HG02759 (cell line): ENCODE measurements at regions not wholly inside any gene's neighbourhood (a gene's known extent, or its start where the extent isn't known, plus 50 kb on each side); places are given as distances from the start of the nearest gene placed in this dataset.

Experiments used
- ATAC-seq: cut with Tn5 transposase; IDR thresholded peaks from one replicate; pipeline ENCODE4 v1.9.1; 2021; ENCODE audit warnings: mild to moderate bottlenecking, moderate library complexity; ENCODE audit not compliant: unreplicated experiment

GRCh38 chr12:34188974-34189373 is 166.7 kb downstream of the ALG10 start:
- ATAC-seq = no peak

- no peak for ATAC-seq
Observed at GRCh38 chr12:34190054-34190453, 167.8 kb downstream of the ALG10 start.

GRCh38 chr12:34198924-34199323 is 176.6 kb downstream of the ALG10 start:
- ATAC-seq = no peak

- no peak for ATAC-seq
Observed at GRCh38 chr12:34203866-34204620, 181.7 kb downstream of the ALG10 start.

- ATAC-seq = no peak
Observed at GRCh38 chr12:34204830-34205285, 182.6 kb downstream of the ALG10 start.

GRCh38 chr12:34205401-34205800 is 183.1 kb downstream of the ALG10 start:
- ATAC-seq = no peak

- ATAC-seq = no peak
Observed at GRCh38 chr12:34206061-34206785, 183.9 kb downstream of the ALG10 start.

GRCh38 chr12:34207858-34208257 is 185.6 kb downstream of the ALG10 start:
- ATAC-seq = no peak

GRCh38 chr12:34208331-34209258 is 186.3 kb downstream of the ALG10 start:
- ATAC-seq = no peak

- no peak for ATAC-seq
Observed at GRCh38 chr12:34209259-34209835, 187.1 kb downstream of the ALG10 start.

GRCh38 chr12:34210183-34210582 is 187.9 kb downstream of the ALG10 start:
- ATAC-seq = no peak

- ATAC-seq = no peak
Observed at GRCh38 chr12:34210689-34211530, 188.6 kb downstream of the ALG10 start.

GRCh38 chr12:34212651-34213050 is 190.4 kb downstream of the ALG10 start:
- ATAC-seq = no peak

GRCh38 chr12:34214011-34214410 is 191.7 kb downstream of the ALG10 start:
- no peak for ATAC-seq

GRCh38 chr12:34215213-34215892 is 193.1 kb downstream of the ALG10 start:
- ATAC-seq = no peak

- no peak for ATAC-seq
Observed at GRCh38 chr12:34215893-34216285, 193.6 kb downstream of the ALG10 start.

- no peak for ATAC-seq
Observed at GRCh38 chr12:34217660-34218059, 195.4 kb downstream of the ALG10 start.

- ATAC-seq = peak; percentile 91
Observed at GRCh38 chr12:34218193-34219045, 196.1 kb downstream of the ALG10 start.
